ENCODE measurements at regions not wholly inside any gene's neighbourhood (a gene's known extent, or its start where the extent isn't known, plus 50 kb on each side); places are given as distances from the start of the nearest gene placed in this dataset.

- no peak for DNase-seq
Measured at GRCh38 chr2:62595474-62595873, 89.5 kb upstream of the TMEM17 start.

- DNase-seq: no peak
Measured at GRCh38 chr2:62593825-62594224, 87.8 kb upstream of the TMEM17 start.

- no peak for DNase-seq
Measured at GRCh38 chr2:62591491-62591890, 85.5 kb upstream of the TMEM17 start.

GRCh38 chr2:62589691-62590356, 83.8 kb upstream of the TMEM17 start:
- DNase-seq: no peak

GRCh38 chr2:62587592-62587991, 81.6 kb upstream of the TMEM17 start:
- no peak for DNase-seq

- DNase-seq: peak; percentile 77
Measured at GRCh38 chr2:62586981-62587380, 81.0 kb upstream of the TMEM17 start.

GRCh38 chr2:62578803-62579640, 73.0 kb upstream of the TMEM17 start:
- peak; percentile 58 for DNase-seq

- DNase-seq: no peak
Measured at GRCh38 chr2:62577994-62578781, 72.2 kb upstream of the TMEM17 start.

GRCh38 chr2:62576276-62576939, 70.4 kb upstream of the TMEM17 start:
- DNase-seq: no peak

GRCh38 chr2:62573936-62574335, 67.9 kb upstream of the TMEM17 start:
- no peak for DNase-seq

- no peak for DNase-seq
Measured at GRCh38 chr2:62573137-62573731, 67.2 kb upstream of the TMEM17 start.

- no peak for DNase-seq
Measured at GRCh38 chr2:62570861-62571698, 65.1 kb upstream of the TMEM17 start.

GRCh38 chr2:62569907-62570841, 64.2 kb upstream of the TMEM17 start:
- no peak for DNase-seq

GRCh38 chr2:62568983-62569837, 63.2 kb upstream of the TMEM17 start:
- no peak for DNase-seq

- no peak for DNase-seq
Measured at GRCh38 chr2:62568074-62568473, 62.1 kb upstream of the TMEM17 start.

- no peak for DNase-seq
Measured at GRCh38 chr2:62567669-62568068, 61.7 kb upstream of the TMEM17 start.

GRCh38 chr2:62566847-62567246, 60.9 kb upstream of the TMEM17 start:
- no peak for DNase-seq

- DNase-seq: no peak
Measured at GRCh38 chr2:62565309-62565908, 59.4 kb upstream of the TMEM17 start.

All from MV-4-11 (cell line).